Activated gamma-delta T cell treated with Interleukin-2 at 50 U/mL for 16 hours (primary cell): ENCODE measurements at regions not wholly inside any gene's neighbourhood (a gene's known extent, or its start where the extent isn't known, plus 50 kb on each side); places are given as distances from the start of the nearest gene placed in this dataset.
"Not testable (repeated sequence)": the region's sequence is repeated elsewhere in the genome, so short reads cannot be mapped to it uniquely, and the experiment has no call there.

ENCODE experiments used
- DNase-seq: peaks from one replicate; pipeline ENCODE4 v3.0.0-alpha.2; 2020

DNA sequence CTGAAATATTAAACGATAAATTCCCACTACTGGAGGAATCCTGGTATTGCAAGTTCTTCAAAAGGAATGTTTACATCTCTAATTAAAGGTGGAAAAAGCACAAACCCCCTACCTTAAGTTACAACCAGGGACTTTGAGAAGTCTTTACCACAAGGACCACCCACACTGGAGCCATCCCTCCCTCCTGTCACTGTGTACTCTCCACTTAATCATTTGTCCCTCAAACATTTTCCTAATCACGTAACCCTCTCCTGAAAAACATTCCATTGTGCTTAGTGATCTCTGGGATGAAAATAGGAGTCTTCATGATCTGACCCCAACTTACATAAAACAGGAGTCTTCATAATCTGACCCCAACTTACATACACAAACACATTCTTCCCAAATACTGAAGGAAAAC, 85.7 kb downstream of the SUCLG1 start:
- no peak for DNase-seq

DNA sequence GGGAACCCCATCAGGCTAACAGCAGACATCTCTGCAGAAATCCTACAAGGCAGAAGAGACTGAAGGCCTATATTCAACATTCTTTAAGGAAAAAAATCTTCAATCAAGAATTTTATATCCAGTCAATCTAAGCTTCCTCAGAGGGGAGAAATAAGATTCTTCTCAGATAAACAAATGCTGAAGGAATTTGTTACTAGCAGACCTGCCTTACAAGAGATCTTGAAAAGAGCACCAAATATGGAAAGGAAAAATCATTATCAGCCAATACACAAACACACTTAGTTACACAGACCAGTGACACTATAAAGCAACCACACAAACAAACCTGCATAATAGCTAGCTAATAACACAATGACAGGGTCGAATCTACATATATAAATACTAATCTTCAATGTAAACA, 96.5 kb downstream of the SUCLG1 start:
- DNase-seq: no peak

DNA sequence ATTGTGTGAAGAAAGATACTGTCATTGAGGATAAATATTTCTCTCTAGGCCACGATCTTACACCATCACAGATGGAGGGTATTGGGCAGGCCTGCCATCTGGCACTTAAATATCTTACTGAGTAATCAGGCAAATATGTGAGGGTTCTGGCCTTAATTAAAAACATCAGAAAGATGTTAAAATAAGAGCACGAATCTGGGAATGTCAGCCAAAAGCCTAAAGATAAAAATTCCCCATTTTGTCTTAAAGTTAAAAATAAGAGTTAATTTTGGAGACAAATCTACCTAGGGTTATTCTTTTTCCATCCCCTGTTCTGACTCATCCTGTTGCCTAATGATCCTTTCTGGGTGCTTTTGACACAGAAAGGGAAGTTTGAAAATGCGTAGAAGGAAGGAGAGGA, 121.0 kb downstream of the SUCLG1 start:
- no peak for DNase-seq

DNA sequence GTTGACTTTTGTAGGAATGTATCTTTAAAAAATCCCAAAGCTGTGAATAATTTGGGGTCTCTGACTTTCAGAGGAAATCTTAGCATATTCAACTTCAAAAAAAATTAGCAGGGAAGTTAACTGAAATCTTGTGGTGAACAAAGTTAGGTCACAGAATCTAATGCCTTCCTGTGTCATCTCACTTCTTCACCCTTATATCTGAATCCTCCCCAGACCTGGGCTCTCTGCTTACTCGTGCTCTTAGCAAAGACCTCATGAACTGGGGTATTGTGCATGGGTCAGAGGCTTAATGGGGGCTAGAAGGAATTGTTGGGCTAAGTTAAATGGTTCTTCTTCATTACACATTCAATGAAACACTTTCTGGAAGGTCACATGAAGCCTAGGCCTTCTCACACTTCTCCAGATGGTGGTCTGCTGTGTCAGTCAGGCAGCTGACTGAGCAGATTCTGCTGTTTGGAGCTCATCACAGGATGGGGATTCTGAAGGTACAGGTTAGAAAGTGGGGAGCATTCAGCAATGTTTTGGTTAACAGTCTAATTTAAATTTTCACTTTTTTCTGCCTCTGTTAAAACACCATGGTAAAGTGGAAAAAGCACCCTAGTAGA, 131.3 kb downstream of the SUCLG1 start:
- DNase-seq: no peak

DNA sequence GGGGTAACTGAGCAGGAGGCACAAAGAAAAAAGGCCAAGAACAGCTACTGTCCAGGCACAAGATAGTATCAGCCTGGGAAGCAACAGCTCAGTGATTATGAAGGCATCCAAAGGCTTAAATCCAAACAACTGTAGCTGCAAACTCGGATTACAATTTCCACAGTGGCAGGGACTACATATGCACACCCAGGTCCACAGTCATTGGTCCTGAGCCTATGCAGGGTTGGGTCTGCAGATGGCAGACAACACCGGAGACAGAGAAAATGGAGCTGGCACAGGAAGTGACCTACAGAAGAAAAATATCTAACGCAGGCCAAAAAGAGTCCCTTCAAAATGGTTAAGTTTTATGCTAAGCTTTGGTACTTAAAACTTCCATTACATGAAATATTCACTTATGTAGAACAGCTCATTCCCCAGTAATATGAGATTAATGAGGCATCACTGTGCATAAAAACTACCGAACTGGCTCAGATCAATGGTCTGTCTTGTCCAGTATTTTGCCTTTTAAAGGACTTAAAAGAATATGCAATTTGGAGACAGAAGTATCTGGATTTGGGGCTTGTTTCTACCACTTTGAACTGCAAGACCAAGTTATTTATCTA, 132.1 kb downstream of the SUCLG1 start:
- no peak for DNase-seq

DNA sequence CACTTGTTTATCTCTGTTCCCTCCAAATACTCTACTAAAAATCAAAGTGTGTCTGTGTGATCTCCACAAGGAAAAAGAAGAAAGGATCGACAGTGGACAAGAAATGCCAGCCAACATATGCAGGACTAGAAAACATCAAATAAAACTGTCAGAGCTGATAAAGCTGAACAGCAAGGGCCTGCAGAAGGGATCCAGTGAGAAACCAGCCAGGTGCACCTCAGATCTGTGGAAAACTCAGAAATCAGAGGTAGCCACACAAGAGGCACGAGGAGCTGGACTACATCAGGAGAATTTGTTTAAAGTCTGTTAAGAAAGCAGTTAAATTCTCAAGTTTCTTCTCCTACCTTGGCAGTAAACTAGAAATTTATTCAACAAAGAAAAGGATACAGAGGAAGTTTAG, 135.2 kb downstream of the SUCLG1 start:
- DNase-seq: no peak

DNA sequence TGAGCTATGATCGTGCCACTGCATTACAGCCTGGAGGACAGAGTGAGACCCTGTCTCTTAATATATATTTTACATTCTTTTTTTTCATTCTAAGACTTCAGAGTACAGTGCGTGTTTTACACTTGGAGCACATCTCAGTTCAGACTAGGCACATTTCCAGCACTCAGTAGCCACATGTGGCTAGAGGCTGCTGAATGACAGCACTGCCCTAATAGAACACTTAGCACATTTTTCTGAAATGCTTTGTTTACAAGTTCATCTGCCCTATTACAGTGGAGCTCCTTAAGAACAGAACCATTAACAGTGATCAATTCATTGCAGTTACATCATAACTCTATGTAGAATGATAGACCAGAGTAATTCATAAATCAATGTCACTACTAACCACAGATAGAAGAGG, 138.1 kb downstream of the SUCLG1 start:
- DNase-seq: no peak

DNA sequence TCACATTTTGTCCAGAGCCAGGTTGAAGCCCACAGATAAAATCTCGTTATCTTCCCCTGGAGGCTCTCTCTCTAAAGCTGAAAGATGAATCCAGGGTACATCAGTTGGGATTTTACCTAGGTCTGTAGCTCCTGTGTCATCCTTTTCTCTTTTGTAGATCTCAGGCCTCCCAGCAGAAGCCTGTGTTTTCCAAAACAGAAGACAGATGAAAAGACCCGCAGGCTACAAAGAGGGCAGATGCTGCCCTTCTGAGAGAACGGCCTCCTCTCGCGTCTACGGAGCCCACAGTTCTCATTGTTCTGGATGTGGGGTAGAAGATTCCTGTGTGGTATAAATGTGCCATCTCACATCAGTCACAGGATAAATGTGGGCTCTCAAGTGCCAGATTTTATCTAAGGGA, 139.5 kb downstream of the SUCLG1 start:
- DNase-seq: no peak

DNA sequence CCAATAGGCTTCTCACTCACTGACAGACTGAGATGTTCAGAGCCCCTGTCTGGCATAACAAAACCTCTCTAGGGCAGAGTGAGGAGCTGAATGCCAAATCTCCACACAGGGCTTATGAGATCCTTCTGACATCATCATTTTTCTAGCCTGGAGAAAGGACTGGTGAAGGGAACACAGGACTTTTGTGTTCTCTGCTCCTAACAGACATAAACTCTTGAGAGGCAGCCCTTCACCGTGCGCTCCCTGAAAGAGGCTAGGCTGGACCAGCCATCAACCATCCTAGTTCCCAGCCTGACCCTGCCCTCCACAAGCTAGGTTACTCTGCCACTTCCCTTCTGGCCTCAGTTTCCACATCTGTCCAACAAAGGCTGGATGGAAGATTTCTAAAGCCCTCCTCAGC, 141.9 kb downstream of the SUCLG1 start:
- DNase-seq: no peak

DNA sequence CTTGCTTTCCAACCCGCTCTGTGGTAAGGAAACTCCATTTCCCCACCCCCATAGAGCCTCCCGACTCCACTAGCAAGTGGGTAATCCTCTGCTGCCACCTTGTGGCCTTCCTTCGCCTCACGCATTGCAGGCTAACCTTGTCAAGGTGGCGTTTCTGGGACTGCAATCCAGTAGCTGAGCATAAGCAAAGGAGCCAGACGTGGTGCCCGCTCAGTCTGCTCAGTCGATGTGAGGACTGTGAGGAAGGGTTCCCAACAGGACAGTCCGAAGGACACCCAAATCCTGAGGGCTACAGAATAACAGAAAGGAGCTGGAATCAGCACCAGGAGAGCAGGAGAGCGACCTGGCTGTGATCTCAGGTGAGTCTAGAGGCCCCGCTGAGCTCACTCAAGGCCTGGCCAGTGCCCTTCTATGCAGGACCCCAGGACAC, 144.2 kb downstream of the SUCLG1 start:
- peak; percentile 56 for DNase-seq

DNA sequence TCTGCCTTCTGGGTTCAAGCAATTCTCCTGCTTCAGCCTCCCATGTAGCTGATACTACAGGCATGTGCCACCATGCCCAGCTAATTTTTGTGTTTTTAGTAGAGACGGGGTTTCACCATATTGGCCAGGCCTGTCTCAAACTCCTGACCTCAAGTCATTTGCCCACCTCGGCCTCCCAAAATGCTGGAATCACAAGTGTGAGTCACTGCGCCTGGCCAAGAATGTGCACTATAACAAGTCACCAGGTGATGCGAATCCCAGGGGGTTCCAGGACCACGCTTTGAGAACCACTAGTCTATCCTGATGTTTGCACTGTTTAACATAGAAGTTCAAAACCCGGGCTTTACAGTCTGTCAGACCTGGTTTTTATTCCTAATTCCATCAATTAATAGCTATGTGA, 144.8 kb downstream of the SUCLG1 start:
- no peak for DNase-seq

DNA sequence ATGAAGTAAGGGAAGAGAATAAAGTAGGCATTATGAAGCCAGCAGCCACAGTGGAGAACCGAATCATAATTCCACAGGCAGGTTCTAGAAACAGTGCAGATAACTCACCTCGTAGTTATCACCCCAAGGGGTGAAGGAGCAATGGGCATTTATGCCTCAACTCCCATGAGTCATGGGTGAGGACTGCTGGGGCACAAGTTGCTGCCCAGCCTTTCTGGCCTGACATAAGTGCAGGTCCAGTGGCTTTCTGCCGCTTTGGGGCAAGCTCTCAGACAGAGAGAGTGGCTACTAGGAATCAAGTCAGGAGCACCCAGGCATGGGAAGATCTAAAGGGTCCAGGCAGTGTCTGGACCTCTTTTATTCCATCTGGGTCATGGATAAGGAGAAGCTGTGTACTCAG, 149.8 kb downstream of the SUCLG1 start:
- DNase-seq: no peak

DNA sequence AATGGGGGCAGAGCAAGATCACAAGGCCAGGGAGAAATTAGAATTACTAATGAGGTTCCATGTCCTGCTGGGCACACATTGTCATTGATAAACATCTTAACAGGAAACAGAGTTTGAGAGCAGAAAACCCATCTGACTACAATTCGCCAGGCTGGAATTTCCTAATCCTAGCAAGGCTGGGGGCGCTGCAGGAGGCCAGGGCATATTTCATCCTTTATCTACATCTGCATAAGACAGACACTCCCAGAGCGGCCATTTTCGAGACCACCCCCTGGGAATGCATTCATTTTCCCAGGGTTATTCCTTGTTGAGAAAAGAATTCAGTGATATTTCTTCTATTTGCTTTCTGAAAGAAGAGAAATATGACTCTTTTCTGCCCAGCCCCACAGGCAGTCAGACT, 152.7 kb downstream of the SUCLG1 start:
- DNase-seq: no peak

DNA sequence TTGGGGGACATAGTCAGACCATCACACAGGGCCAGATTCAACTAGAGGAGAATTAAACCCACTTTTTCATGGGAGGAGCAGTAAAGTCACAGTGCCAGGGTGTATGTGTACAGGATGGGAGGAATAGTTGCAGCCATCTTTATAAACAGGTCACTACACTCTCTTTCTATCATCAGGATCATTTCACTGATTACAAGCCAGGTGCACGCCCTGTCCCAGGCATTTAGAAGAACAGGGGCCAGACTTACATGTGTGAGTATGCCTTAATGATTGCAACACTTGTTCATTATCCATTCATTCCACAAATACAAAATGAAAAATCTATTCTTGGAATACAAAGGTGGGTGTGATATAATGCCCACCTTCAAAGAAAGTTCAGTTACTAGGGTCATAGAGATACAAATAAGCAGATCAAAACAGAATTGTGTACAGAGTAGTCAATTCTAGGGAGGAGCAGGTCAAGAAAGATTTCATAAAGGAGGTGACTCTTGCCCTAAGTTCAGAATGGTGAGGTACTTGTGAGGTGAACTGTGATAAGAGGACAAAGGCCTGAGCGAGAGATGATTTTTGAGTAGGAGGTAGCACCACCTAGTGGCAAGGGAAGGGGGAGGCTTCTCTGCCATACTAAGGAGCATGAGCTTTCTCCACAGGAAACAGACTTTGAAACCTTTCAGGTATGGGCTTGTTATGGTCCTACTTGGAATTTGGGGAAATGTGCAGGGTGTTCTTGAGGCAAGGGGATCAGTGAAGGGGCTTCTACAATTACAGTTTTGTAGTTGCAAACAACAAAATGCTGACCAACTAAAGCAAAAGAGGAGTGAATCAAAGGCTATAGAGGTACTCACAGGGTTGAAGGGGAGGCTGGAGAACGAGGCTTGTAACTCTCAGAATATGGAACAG, 156.3 kb downstream of the SUCLG1 start:
- peak; percentile 11 for DNase-seq

DNA sequence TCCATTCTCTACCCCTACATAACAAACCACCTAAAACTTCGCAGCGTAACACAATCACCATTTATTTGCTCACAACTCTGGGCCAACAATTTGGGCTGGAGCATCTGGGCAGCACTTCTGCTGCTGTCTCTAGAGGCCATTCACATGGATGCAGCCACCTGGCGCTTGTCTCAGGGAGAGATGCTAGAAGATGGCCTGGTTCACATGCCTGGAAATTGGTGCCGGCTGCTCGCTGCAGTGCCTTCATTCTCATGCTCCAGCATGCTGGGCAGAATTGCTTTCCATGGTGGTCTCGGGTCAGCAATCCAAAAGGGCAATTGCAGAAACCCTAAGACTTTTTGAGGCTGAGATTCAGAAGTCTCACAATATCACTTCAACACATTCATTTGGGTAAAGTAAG, 157.4 kb downstream of the SUCLG1 start:
- DNase-seq: no peak

DNA sequence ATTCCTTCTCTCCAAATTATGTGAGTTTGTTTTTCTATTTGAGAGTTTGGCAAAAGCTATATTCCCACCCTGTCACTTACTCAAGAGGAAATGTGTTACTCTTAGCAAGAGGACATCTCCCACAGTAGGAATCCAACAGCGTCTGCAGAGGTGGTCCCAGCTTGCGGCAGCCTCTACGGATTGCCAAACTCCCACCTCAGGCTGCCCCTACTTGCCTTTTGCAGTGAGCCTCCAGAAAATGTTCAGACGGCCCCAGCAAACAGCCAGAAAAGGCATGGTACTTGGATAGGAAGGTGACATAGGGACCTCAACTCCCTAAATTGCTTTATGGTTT, 158.4 kb downstream of the SUCLG1 start:
- no peak for DNase-seq

DNA sequence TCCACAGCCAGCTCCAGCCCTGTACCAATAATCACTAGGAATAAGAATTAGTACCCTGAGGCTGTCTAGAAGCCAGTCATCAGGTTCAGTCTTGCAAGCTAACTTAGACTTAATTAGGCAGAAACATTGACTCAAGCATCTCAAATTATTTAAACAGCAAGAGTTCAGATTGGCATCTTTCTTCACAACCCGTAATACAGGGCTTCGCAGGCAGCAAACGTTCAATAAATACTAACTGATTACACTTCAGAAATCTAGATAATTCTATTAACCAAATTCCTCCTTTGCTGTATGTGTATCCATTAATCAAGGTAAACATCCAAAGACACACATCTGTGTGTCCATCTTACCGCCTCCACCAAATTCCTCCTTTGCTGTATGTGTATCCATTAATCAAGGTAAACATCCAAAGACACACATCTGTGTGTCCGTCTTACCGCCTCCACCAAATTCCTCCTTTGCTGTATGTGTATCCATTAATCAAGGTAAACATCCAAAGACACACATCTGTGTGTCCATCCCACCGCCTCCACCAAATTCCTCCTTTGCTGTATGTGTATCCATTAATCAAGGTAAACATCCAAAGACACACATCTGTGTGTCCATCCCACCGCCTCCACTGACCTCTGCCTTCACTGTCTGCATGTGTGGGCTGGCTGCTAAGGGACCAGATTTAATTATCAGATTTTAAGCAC, 158.9 kb downstream of the SUCLG1 start:
- DNase-seq: not testable (repeated sequence)

DNA sequence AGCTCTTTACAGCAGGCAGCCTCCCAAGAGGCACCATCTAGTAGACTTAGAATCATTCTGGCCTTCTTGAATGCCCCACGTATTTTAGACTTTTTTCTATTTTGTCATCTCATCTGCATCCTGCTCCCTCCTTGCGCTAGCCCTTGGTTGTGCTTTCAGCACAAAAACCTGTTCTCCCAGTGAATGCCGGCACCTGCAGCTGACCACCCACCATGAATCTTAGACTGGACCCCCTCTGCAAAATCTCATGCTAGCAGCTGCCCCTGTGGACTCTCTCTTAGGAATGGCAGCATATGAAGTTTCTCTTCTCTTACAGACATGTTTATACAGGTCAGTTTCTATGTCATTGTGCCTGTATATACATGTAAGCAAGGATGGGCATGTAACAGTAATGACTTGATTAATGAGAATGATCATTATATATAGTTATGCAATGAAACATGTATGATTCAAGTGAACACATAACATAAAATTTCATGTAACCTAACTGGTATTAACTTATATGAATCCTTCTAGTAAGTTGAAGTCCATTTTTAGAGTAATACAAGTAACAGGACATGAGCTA, 159.8 kb downstream of the SUCLG1 start:
- DNase-seq: no peak

DNA sequence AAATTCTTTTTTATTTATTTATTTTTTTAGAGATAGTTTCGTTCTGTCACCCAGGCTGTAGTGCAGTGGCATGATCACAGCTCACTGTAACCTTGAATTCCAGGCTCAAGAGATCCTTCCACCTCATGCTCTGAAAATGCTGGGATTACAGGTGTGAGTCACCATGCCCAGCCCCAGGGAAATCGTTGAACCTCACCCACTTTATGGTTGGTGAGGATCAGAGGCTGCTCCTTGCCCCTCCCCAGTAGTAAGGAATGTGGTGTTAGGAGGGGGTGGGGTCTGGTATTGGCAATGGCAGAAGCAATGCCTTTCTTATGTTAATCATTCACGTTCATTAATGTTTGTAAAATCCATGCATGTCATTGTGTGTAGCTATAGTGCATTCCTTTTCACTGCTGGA, 161.9 kb downstream of the SUCLG1 start:
- no peak for DNase-seq

DNA sequence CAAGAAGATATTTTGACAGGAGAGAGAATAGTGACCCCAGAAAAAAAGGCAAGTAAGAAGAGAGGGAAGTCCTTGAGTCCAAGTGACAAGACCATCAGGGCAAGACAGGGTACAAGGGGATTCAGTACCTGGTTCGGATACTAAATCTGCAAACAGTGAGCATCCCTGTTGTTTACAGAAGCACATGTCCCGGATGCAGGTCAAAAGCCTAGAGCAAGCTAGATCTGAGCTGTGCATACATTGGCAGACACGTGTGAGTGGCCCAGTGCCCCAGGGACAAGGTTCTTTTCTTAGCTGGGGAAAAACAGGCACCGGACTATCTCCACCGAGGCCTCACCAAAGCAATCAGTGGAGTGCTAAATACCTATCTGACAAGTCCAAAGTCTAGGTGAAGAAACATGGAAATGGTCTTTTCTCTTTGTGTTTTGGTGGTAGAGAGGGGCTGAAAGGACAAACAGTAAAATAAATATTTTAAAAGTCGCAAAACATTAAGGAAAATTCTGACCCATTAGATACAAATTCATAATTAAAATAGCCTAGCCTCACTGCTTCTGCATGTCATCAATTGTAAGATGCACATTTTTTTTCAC, 165.2 kb downstream of the SUCLG1 start:
- no peak for DNase-seq

DNA sequence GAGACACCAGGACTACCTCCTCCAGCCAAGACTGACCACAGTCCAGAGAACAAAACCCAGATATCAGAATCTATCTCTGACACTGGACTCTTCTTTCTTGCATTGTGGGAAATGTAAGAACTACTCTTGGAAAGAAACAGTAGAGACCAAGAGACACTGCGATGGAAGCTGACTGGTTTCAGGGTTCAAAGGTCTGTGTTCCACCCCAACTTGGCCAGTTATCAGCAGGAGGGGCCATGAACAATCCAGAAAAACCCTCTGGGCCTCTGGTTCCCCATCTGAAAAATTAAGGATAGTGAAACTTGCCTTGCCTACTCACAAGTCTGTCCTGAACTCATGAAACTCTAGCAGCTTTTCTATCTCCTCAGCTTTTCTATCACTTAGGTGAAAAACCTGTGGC, 166.5 kb downstream of the SUCLG1 start:
- DNase-seq: no peak

DNA sequence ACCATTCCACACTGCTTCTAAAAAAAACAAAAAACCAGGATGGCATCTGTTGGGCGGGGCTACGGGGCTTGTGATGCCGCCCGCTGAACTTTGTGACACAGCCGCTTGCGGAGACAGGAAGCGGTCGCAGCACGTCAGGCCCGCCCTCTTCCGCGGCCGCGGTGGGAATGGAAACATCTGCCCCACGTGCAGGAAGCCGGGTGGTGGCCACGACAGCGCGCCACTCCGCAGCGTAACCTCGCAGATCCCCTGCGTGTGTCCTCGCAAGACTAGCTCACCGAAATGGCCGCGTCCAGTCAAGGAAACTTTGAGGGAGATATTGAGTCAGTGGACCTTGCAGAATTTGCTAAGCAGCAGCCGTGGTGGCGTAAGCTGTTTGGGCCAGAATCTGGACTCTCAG, 168.5 kb downstream of the SUCLG1 start:
- no peak for DNase-seq

DNA sequence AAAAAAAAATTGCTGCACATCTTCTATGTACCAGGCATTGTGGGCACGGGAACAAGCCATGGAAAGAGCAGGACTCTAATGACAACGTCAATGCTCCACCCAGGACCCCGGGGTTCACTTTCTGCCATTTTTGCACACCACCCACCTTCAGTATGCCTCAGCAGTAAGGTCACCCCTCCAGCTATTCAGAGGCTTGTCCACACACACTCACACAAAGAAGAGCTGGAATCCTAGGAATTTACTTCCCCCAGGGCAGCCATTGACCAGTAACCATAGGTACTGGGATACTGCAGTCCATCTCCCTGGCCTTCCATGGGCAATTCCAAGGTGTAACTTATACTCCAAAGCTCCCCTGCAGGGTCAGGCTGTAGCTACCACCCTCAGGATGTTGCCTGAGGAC, 170.8 kb downstream of the SUCLG1 start:
- no peak for DNase-seq
